HG03432 (cell line): ENCODE measurements at regions not wholly inside any gene's neighbourhood (a gene's known extent, or its start where the extent isn't known, plus 50 kb on each side); places are given as distances from the start of the nearest gene placed in this dataset.

ENCODE experiments used
- ATAC-seq: cut with Tn5 transposase; IDR thresholded peaks from one replicate; pipeline ENCODE4 v1.9.1; 2021; ENCODE audit warnings: mild to moderate bottlenecking, moderate library complexity; ENCODE audit not compliant: unreplicated experiment

DNA sequence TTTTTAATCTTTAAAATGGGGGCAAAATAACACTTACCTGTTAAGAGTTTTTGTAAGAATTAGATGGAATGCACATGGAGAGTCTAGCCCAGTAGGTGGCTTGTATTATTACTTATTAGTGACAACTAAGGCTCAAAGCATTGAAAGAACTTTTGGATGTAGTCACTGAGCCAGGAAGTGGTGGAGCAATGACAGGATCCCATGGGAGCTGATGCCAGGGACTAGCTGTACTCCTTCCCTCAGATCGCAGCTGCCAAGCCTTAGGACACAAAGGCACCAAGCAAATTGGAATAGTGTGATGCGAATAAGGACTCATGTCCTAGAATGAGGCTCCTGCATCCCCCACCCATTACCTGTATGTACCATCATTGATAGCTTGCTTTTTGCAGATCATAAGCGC is 370.4 kb upstream of the RGMA start:
- no peak for ATAC-seq

DNA sequence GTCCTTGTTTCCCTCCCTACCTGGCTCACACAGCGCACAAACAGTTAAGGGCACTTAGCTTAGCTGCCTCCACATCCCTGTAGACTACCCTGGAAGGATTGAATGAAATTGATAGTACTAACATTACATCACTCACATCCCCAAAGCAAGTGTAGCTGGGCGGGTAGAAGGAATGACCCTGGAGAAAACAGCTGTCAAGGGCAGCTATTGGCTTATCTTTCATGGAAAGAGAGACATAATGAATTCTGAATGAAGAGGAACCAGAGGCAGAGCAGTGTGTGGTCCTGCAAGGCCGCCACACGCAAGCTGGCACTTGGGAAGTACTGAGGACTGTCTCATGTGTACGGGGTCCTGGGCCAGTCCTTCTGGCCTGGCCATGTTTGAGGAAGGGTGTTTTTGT is 369.6 kb upstream of the RGMA start:
- ATAC-seq, result no peak

DNA sequence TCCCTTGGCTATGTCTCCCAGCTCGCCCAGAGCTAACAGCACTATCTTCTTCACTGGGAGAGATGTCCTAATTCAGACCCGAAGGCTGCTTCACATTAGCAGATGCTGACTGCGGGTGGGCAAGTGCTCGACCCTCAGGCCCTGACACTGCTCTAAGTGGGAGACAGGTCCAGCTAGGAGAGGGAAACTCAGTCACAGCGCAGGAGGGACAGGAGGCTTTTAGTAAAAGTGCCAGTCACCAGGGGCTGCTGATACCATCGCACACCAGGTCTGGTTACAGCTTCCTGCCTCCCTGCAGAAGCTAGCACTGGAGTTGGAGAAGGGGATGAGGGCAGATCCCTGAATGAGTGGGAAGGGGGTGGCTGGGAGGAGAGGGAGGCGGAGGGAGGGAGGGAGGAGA is 365.8 kb upstream of the RGMA start:
- no peak for ATAC-seq

DNA sequence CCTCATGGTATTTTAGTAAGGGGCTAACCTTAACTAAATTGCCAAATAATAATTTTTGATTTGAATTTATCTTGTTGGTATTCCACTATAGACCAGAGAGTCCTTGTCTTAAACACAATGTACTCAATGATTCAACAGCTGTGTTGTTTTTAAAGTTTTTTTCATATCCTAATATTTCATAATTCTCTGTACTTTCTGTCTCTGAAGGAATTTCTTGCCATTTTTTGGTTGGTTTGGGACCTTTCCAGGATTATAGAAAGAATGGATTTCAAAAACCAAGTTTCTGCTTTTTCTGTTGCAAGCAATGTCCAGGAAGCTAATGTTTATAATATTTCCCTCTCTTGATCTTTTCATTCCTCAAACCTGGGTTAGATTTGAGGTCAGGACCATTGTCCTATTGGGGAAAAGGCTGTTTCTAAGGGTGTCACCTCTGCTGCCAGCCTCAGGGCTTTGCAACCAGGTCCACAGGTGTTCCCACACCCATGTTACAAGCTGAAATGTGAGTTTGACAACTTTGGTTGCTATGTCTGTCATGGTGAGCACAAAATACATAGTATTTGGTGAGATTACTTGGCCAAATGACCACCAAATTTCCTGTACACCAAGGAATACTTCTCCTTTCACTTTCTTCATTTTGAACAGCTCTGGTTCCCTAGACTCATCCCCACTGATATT is 363.7 kb upstream of the RGMA start:
- no peak for ATAC-seq

DNA sequence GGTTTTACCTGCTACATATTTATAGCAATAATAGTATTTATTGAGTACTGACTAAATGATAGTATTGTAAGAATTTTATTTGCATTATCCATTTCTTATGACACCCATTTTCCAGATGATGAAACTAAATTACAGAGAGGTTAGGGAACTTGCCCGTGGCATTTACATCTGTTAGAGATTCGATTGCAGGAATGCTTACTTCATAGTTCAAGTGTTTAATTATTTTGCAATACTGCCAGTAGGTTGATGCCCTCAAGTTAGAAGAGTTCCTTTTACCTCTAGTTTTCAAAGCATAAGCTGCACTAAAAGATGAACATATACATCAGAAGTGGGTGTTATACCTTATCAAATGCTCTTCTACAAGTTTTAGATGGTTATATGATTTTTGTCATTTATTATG is 362.8 kb upstream of the RGMA start:
- ATAC-seq, result no peak

DNA sequence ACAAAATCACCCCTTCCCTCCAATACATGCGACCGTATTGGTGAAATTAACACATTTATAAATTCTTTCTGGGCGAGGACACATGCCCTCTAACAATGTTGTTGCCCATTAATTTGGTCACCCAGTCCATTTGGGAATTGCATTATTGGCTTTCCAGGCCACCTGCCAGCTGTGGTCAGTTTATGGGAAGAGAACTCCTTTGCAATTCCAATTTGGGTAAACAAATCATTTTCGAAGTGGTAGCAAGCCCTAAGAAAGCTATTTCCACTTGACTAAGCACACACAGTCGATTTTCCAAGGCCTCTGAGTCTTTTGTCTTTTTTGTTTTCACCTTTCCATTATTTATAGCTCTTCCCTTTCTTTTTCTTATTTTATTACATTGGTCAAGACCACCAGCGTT is 362.3 kb upstream of the RGMA start:
- no peak for ATAC-seq

DNA sequence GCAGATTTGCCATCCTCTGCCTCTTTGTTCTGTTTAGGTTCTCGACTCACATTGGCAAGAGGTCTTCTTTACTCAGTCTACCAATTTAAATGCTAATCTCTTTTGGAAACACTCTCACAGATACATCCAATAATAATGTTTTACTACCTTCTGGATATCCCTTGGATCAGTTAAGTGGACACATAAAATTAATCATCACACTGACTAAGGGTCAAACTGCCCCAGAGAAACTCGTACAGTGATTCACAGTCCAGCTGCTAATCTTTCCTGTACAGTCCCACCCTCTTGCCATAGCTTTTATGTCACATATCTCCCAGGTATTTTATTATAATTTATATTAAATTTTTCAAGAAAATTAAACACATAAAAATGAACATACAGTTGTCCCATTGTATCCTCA is 360.8 kb upstream of the RGMA start:
- no peak for ATAC-seq

DNA sequence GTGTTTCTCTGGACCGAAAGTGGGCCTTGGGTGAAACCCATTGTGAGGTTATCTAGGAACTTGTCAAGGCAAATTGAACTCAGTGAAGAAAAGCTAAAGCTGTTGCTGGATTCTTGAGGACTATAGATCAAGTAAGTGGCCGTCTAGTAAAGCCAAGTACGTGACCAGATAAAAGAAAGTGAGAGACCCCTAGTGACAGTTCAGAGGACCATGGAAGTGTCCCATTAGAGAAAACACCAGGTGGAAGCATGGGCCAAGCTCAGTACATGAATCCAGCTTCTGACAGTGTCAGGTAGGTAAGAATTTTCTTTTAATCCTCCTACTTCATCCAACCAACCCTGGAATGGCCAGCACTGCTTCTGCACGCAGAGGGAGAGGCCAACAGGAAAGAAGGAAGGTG is 349.3 kb upstream of the RGMA start:
- ATAC-seq, result no peak

DNA sequence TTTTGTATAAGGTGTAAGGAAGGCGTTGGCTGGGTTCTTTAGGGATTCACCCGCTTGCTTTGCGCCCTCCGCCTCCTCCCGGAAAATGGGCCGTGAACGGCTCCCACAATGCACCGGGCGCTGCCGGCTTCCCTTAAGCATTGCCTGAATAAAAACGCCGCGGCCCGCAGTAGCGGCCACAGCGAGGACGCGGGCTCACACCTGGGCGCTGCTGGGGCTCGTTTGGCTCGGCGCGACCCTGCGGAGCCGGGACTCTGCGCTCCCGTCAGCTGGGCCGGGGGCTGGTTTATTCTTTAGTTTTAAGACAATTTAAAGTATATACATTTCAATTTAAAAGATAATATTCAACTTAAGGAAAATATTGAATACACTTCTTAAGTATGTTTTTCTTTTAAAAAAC is 343.5 kb upstream of the RGMA start:
- ATAC-seq, result no peak

DNA sequence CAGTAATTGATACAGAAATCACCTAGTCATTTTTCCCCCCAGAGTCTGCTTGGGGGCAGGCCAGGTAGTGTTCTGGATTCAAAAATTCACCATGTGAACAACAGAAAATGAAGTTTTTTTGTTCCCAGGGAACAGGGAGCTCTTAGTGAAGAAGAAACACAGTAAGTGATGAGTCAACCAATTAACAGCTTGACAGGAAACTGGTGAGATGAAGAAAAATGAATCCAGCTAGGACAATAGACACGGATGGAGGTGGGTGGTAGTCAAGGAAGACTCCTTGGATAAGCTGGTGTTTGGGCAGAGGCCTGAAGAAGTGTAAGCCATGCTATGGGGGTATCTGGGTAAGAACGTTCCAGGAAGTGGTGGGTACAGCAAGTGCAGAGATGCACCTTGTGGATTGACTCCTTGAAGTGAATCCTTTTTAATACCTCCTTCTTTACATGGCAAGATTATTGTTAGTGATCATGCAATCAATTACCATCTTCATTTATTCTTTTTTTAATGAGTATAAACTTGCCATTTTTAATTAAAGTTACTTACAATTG is 339.9 kb upstream of the RGMA start:
- ATAC-seq, result no peak

DNA sequence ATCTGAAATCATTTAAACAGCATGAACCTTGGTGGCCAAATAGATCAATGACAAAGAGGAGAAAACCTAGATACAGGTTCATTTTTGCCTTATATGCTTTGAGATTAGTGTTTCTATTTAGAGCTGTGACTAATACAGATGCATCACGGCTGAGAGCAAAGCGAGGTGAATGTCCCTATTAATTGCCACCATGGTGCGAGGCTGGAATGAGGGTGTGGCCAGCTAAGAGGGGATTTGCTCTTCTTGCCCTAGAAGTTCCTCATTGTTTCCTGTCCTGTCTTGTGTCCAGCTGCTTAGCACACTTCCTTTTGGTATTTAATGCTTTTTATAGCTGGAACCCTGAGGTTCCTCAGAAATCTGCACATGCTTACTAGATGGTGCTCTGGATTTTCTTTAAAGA is 339.1 kb upstream of the RGMA start:
- no peak for ATAC-seq

DNA sequence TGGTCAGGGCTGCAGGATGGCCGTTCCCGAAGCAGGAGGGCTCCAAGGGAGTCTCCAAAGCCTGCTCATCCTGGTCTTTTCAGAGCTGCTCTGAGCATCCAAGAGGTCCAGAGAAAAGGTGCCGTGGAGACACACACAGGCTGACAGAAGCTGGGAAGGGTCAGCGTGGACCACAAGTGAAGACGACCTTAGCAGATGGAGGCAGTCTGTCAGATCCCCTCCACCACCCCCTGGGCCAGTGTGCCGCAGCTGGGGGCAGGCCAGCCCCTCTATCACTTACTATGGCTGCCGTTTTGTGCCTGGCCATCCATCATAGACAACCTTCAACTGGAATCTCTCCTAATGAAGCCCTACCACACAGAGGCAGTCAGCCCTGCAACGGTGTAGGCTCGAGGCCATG is 335.1 kb upstream of the RGMA start:
- no peak for ATAC-seq

DNA sequence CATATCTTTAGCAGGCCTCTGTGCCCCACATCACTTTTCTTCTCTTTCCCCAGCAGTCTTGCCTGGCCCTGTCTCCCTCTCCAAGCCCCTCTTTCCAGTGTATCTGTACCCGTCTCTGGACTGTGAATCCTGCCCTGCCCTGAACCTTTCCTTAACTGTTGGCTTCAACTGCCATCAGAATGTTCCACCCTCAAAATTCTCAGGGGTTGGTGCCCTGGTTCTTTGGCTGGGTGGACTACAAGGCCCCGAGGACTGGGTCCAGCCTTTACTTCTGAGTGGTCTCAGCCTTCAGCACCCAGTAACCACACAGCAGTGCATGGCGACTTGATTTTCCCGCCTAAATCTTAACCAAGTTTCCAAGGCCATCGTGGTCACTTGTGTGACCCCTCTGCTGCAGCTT is 333.5 kb upstream of the RGMA start:
- no peak for ATAC-seq

DNA sequence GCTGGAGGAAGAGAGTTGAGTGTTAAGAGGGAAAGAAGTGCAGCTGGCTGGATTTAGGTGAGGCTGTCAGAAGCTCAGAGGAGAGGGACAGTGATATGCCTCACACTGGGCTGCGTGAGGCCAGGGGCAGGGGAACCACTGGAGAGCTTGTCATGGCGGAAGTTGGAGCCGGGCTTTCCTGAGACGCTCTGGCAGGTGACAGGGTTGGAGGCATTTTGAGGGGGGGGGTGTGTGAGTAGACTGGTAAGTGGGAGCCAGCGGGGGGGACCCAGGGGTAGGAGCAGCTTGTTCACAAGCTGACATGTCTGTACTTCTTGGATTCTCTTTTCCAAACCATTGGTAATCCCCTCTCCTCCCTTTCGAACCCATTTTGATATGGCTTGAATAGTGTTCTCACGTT is 331.5 kb upstream of the RGMA start:
- no peak for ATAC-seq

DNA sequence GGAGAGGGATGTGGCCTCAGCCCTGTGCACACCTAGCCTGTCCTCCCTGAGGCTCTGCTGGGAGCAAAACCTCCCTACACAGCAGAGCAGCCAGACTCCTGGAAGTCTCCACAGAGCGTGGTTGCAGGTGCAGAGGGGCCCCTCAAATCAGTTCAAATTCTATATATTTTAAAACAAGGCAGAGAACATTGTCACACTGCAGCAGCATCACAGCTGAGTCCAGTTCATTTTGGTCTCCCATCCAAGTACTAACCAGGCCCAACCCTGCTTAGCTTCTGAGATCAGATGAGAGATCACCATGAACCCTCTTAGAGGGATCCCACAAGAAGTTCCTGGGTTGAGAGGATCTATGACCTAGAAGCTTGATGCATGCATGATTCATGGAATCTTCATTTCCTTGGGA is 331.0 kb upstream of the RGMA start:
- ATAC-seq, result no peak

DNA sequence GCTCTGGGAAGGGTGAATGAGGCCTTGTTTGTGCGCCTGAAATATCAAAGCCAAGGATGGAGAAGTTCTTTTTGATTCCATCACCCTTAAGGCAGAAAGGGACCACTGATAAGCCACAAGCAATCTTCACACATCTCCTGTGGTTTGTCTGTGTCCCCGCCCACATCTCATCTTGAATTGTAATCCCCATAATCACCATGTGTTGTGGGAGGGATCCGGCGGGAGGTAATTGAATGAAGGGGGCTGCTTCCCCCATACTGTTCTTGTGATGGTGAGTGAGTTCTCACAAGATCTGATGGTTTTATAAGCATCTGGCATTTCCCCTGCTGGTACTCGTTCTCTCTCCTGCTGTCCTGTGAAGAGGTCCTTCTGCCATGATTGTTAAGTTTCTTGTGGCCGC is 329.6 kb upstream of the RGMA start:
- ATAC-seq, result no peak

DNA sequence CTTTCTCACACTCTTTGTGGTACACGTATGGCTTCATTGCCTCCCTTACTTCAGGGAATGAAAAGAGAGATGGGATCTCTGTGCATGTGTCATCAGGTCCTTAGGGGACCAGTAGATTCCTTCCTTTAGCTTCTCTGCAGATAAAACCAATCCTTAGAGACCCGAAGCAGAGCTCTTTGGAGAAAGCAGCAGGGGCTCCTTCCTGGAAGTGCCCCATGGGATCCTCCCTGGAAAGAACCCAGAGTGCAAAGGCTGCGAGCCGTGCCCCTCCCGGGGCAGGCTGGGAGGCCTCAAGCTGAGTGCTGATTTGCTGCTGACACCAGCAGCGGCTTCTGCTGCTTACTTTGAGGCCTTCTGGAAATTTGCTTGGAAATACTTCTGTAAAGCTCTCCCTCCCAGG is 328.6 kb upstream of the RGMA start:
- no peak for ATAC-seq

DNA sequence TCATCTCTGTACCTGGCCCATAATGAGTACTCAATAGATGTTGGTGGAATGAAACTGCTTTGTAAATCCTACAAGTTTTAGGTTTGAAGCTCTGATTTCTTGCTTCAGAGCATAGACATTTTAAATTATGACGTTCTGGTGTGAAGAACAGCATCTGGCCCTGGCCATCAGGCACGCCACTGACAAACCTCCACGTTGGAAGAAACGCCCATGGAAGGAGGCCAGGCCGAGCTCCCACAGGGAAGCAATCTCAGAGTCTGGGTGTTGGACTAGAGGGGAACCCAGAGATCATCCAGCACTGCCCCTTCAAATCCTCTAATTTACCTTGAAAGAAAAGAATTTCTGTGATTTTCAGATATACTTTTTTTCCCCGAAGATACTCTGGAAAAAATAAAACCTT is 328.1 kb upstream of the RGMA start:
- no peak for ATAC-seq

DNA sequence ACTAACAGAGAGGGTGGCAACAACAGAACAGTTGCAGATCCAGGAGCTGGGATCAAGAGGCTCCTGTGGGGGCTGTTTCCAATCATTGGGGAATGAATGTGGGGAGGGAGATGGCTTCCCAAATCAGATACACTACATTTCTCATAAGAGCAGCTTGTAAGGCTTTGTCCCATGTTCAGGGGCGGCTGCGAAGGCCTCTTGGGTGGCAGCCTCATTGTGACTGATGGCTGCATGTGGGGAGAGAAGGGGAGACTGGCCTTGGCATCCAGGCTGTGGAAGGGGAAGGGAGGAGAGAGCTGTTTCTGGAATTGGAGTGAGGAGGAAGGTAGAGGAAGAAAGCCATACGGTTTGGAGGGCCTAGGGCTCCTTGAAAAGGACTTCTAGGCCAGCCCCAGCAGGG is 326.6 kb upstream of the RGMA start:
- ATAC-seq, result no peak

DNA sequence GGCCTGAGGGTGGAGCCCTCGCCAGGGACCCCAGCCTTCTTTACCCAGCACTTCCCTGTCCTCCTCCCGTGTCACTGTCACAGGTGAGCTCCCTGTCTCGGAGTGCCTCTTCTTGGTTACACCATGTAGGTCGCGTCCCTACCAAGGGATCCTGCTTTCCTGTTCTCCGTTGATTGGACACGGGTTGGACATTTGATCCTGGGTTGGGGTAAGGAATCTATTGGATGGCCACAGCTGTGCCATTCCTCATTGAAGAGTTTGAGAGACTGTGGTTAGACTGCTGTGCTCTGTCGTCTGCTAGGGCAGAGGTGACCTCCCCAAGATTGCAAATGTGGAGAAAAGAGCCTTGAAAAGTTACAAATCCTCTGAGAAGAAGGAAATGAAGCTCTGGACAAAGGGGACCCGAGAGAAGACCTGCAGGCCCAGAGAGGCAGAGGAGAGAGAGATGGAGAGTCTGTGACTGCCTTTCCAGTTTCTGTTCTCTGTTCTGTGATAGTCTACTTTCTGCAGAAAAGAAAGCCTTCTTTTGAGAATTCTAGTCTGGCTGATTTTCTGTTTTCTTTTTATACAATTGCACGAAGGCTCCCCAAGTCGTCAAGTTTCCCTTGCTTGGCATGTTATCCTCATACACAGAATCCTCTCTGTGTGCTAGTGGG is 325.7 kb upstream of the RGMA start:
- ATAC-seq, result no peak

DNA sequence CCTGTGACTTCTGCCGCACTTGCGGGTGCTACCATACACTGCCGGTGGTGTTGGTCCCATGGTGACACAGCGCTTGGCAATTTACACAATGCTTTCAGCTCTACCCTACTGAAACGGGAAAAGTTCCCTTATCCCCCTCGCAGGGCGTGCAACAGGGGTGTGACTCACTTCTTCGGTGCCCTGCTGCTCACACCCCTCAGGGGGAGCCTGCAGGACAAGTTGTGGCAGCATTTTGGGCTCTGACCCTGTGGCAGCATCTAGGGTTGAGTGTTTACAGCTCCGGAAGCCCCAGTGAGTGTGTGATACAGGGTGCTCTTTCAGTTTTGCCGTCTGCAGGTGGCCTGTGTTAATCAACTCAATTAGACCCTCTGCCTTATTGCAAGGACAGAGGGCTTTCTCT is 324.7 kb upstream of the RGMA start:
- no peak for ATAC-seq

DNA sequence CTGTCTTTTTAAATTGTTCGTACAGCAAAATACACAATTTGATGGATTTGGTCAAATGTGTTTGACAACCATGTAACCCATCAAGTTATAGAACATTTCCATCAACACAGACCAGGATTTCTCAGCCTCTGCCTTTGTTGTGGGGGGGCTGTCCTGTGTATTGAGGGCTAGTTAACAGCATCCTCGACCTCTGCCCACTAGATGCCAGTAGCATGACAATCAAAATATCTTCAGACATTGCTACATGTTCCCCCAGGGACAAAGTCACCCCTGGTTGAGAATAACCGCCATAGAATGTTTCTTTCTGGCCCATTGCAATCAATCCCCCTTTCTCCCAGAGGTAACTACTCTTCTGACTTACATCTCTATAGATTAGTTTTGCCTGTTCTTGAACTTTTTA is 310.1 kb upstream of the RGMA start:
- no peak for ATAC-seq

DNA sequence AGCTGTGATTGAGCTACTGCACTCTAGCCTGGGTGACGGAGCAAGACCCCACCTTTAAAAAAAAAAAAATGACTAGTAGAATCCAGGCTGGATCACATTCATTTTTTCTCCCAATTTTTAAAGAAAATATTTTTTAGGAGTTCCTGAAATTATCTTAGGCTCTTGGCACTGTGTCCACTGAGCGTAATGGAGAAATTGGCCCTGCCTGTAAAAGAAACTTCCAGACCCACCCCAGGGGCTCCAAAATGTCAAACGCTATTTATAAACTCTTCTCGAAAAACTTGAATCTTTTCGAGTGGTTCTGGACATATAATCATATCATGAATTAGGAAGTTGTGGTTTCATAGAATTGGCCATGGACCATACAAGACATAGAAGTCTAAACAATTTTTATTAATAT is 300.2 kb upstream of the RGMA start:
- ATAC-seq, result no peak
